SKM-1 (cell line): ENCODE measurements at regions not wholly inside any gene's neighbourhood (a gene's known extent, or its start where the extent isn't known, plus 50 kb on each side); places are given as distances from the start of the nearest gene placed in this dataset.
"Not testable (repeated sequence)": the region's sequence is repeated elsewhere in the genome, so short reads cannot be mapped to it uniquely, and the experiment has no call there.

Source experiments
- DNase-seq: peaks from one replicate; lab custom pipeline; 2025; ENCODE audit not compliant: unreplicated experiment; lab: John Stamatoyannopoulos, UW

DNA sequence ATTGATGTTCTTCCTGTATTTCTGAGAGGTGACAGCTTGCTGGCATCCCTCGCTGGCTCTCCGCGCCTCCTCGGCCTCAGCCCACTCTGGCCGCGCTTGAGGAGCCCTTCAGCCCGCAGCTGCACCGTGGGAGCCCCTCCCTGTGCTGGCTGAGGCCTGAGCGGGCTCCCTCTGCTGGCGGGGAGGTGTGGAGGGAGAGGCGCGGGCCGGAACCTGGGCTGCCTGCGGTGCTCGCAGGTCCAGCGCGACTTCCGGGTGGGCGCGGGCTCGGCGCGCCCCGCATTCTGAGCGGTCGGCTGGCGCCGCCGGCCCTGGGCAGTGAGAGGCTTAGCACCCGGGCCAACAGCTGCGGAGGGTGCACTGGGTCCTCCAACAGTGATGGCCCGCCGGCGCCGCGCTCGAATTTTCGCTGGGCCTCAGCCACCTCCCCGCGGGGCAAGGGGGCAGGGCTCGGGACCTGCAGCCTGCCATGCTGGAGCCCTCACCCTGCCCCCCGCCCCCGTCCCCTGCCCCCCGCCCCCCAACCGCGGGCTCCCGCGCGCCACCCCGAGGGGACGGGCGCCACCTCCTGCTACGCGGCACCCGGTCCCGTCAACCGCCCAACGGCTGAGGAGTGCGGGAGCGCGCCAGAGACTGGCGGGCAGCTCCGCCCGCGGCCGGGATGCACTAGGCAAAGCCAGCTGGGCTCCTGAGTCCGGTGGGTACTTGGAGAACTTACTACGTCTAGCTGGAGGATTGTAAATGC lies 1353.4 kb upstream of the CDH18 start:
- DNase-seq = not testable (repeated sequence)

DNA sequence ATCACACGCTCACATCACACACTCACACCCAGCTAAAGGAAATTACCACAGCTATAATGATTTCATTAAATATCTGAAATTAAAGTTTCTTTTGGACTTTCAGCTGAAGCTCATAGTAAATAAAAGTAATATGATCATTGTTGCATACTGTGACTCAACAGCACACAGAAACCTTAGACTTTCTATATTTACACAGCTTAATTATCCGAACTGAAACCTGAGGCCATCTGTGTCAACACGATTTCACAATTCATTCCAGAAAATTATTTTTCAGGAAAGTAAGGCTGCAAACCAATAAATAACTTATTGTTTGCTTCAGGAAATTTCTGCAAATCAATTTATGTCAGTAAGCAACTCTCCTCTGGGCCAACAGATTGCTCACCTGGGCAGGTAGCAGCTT lies 1352.2 kb upstream of the CDH18 start:
- not testable (repeated sequence) for DNase-seq

DNA sequence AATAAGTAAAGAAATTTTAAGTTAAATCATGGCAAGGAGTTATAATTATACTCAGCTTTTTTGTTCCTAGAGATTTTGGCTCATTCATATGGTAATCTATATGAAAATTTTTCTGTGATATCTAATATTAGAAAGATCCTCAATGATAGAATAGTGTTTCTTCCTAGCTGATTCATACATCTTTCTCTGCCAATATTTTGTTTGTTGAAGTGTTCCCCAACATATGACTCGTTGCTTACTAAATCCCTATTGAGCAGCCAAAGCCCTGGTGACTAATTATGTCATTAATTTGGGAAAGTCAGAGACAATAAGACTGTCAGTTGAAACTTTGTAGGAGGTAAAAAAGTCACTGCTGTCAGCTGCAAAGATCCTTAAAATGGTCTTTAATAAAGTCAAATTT lies 1348.5 kb upstream of the CDH18 start:
- DNase-seq = not testable (repeated sequence)

DNA sequence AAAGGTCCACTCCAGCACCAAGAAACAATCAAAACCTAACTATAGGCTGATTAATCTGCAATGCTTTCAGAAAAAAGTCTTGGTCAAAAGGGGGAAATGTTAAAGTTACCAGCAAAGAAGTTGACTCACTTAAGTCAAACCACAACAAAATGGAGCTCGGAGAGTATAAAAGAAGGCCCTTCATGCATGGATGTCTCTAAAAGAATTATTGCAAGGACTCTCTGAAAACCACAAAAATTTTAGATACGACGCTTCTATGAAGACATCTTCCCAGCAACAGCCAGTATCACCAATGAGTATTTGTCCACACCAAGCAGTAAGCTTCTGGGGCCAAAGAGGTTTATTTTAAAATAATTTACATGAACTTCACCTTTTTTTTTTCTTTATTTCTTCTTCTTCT lies 1327.4 kb upstream of the CDH18 start:
- DNase-seq = not testable (repeated sequence)

DNA sequence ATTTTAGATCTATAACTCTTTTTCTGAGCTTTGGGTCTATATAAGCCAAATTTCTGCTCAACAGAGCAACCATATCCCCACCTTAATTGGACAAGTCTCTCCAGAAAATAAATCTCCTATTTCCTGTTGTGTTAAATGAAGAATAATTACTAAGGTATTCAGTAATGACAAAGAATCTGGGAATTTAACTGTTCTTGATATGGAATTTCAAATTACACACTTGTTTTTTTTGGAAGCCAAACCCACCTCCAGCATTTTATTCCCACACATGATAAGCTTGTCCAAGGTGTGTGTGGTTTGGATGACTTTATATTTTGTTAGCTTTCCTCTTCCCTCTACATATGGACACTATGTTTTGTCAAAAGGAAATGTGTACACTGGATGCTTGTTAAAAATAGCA lies 1313.2 kb upstream of the CDH18 start:
- DNase-seq = not testable (repeated sequence)

DNA sequence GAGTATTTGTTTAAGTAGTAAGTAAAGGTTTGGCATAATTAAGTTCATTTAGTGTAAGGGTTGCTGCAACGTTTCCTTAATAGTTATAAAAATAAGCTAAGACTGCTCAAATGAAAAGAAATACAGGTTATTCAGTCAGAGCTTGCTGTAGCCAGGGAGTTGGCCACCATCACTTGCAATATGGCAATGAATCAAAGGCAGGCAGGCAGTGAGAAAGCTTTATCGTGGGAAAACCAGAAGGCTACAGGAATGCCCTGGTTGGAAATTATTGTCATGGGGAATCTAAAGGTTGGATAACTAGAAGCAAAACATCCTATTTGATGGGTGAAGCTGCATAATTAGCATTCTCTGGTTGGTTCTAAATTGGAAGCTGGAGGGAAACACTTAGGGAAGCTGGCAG lies 1286.4 kb upstream of the CDH18 start:
- not testable (repeated sequence) for DNase-seq

DNA sequence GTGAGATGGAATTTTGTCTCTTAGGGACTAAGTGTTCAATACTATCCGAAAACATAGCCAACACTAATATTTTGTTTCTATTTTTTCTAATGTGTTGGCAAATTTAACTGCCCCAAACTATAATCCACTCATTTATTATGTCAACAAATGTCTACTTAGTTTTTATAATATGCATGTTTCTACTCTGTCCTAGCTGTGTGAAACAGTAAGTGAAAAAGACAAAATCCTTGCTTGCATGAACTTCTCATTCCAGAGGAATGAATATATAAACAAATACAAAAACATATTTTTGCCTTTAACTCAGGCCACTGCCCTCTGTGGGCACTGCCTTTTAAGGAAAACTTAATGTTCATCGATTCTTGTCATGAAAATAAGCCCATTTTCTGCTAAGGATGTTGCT lies 1275.4 kb upstream of the CDH18 start:
- no peak for DNase-seq

DNA sequence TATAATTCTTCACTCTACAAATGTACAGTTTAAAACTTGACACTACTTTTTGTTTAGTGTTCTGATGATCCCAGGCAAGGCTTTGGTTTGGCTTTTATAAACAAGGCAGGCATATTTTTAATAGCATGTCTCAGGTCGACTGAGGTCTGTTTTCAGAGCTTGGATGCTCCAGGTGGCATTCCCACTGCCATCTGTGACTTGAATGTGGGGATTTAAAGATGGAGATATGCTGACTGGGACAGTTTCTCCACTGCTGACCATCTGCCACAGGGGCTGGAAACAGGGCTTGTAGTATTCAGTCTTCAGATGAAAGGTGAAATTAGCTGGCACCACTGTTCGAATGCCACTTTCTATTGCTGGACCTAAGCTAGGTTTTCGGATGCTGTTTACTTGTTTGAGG lies 1266.2 kb upstream of the CDH18 start:
- no peak for DNase-seq

DNA sequence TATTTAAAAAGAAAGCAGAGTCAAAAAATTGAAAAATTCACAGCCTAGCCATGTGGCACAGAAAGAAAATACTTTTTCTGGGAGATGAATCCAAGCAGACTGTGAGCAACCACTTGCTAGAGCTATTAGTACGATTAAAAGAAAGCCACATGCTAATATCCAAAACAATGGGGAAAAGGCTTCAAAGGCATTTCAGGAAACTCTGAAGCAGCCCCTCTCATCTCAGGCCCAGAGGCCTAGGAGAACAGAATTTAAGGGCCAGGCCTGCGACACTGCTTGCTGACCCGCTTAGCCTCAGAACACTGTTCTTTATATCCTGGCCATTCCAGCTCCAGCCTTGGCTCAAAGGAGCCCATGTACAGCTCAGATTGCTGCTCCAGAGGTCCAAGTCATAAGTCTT lies 1257.0 kb upstream of the CDH18 start:
- DNase-seq = no peak

DNA sequence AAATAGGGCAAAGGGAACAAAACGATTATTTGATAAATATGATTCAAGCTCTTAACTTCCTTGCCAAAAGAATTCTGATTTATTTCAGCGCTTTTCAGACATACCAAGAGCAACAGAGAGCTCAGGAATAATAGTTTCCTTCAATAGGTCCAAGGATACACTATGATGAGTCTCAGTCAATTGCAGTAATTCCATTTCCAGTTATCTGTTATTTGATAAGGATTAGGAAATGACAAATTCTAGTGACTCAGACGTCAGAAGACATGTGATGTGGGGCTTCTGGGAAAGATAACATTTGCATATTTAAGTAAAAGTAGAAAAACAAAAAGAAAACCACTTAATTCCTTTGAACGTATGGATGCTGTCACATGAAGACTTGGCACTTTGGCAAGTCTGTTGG lies 1250.8 kb upstream of the CDH18 start:
- DNase-seq = no peak

DNA sequence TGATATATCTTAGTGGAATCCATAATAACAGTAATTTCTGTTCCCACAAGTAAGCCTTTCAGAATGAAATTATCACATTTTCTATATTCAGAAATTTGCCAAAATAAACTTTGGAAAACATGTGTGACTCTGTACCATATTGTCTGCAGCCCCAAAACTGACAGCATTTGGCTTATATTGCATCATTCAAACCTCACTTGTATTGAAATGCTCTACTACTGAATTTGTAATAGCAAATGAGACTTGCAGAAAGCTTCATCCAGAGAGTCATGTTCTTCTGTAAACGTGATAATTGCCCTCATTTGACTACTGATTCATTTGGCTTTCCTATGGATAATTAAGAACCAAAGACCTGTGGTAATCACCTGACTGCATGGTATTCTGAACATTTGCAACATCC lies 1249.5 kb upstream of the CDH18 start:
- no peak for DNase-seq

DNA sequence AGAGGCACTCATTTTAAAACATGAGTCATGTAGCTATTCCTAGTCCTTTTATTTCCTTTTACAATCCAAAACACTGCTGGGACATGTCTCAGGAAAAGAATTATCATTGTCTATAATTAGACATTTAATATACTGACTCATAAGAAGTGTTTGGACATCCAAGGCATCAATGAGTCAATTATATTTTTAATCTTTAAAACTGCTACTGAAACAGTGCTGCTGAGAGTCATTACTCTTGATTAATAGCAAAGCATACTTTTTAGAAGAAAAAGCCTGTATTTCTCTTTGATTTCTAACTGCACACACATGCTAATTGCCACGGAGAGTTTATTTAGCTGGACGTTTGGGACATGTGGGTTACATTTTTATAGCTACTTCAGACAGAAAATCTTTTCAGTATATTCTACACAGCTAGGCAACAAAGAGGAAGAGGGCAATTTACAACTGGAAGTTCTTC lies 1249.0 kb upstream of the CDH18 start:
- DNase-seq = no peak

DNA sequence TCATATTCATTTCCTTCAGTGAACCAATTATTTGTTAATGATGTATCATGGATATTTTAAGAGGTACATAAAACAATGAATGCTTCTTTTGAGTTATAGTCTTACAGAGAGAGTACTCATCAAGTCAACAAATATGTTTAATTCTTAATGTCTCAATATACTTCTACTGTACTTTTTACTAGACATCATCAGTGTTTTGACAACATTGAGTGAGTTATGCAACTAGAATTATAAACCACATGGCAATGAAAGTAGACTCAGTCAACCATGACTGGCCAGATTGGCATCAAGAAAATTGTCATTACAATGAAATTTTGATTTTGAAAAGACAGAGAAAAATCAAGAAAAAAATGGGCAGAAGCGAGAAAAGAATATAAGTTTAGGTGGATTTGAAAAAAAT lies 1248.1 kb upstream of the CDH18 start:
- DNase-seq = no peak

DNA sequence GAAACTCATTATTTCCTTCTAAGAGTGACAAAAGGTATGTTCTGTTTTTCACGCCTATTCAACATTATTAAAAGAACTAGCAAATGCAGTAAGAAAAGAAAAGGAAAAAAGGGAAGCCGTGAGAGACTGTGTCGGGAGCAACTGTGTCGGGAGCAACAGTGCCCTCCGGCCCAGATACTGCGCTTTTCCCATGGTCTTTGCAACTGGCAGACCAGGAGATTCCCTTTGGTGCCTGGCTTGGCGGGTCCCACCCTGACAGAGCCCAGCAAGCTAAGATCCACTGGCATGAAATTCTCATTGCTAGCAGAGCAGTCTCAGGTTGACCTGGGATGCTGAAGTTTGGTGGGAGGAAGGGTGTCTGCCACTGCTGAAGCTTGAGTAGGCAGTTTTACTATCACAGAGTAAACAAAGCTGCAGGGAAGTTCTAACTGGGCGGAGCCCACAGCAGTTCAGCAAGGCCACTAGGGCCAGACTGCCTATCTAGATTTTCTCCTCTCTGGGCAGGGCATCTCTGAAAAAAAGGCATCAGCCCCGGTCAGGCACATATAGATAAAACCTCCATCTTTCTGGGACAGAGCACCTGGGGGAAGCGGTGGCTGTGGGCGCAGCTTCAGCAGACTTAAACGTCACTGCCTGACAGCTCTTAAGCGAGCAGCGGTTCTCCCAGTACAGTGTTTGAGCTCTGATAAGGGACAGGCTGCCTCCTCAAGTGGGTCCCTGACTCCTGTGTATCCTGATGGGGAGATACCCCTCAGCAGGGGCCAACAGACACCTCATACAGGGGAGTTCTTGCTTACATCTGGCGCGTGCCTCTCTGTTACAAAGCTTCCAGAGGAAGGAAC lies 1237.4 kb upstream of the CDH18 start:
- no peak for DNase-seq

DNA sequence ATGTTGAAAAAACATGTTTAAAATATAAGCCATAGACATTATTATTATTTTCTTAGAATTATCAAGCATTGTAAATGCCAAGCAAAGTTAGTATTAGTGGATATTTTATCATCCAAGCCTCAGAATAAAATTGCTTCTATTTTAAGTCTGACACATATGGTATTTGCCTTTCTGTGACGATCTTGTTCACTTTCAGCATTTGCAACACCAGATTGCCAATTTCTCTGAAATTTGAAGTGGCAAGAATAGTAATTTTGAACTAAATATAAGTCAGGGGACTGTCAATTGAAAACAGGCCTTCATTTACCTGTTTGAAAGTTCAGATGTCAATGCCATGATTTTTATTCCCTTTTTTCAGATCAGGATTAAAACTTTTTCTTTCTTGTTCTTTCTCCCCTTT lies 1233.6 kb upstream of the CDH18 start:
- DNase-seq = no peak

DNA sequence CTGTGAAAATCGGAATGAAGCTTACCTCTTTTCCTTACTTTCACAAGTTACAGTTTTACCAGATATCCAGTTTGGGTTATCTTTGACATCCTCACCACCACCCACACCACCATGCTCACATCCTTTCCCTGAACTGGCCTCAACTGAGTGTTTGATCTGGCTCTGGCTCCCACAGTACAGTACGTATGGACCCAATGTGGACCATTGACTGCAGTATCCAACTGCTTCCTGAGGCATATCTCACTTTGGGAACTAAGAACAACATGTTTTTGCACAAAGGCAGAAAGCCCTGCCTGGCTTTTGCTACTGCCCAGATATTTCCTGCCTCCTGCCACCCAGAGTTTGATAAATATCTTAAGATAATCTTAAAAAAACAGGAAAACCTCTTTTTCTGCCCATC lies 1232.0 kb upstream of the CDH18 start:
- no peak for DNase-seq

DNA sequence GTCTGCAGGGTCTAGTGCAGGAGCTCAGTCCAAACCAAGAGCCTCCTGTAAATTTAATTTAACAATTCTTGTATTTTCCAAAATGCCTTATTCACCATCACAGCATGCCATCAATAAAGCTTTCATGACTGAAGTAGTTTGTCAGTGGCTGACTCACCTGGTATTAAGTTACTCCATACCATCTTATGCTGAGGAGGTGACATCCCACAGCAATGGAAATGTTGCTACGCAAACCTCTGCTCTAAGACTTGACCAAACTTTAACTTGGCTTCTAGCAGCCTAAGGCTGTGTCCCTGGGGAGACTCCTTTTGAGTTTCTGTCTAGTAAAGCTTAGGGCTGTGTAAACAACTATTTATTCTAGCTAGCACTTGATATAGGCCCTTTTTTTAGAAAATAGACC lies 1231.3 kb upstream of the CDH18 start:
- no peak for DNase-seq

DNA sequence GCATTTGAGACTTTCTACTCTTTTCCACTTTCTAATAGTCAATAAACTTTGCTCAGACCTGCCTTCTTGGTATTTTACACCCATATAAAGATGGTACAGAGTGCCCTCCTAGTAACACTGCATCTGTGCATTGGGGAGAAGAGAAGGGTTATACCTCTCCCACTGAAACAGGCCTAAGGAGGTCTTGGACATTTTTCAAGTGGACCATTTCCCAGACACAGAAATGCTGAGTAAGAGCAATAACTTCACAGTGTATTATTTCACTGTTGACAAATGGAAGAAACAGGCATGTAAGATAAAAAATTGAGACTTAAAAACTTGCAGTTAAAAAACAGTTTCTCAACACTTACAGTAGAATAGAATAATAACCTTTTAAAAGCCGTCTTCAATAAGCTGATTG lies 1224.0 kb upstream of the CDH18 start:
- no peak for DNase-seq

DNA sequence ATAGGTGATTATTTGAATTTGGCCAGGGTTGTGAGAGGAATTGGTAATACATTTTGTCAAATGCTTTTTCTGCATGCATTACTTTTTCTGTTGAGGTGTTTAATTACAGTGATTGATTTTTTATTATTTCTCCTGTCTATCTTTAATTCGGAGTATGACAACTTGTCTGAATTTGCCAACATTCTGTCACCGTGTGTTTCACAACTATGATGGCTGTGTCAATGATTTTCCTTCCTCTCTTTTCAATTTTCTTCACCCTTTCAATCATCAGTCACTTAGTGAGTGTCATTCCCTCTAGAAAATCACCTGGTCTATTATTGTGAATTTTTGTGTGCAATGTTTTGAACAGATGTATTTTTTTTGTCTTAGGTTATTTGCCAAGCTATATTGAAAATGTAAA lies 1221.4 kb upstream of the CDH18 start:
- DNase-seq = no peak

DNA sequence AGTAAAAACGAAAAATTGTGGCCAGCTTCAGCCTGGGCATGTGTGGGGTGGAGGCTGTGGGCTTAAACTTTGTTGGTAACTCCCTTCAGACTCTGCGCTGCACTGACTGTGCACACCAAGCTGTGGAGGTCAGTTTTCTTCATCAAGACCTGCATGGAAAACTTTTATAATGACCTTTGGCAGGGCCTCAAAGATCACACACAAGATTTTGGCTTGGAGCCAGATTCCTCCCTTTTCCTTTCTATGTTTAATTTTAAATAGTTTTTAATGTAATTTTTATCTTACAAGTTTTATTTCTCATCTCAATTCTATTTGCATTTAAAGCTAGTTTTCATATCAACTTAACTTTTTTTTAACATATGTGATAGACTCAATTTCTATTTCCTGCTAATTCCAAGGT lies 1211.1 kb upstream of the CDH18 start:
- DNase-seq = no peak

DNA sequence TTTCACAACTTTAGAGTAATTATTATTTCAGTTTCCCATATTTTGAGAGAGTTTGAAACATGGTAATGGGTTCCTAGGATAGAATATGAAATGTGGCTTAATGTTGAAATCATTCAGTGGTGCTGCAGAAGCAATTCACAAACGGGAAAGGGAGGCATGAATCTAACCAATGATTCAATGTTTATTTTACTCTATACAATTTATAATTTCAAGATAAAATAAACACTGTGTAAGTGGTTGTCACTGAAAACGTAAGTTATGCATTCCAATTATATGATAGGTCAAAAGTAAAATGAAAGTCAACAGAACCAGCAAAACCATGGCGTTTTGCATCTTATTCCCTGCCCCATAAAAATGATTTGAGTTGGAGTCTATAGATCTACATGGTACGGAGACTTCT lies 1207.1 kb upstream of the CDH18 start:
- DNase-seq = no peak

DNA sequence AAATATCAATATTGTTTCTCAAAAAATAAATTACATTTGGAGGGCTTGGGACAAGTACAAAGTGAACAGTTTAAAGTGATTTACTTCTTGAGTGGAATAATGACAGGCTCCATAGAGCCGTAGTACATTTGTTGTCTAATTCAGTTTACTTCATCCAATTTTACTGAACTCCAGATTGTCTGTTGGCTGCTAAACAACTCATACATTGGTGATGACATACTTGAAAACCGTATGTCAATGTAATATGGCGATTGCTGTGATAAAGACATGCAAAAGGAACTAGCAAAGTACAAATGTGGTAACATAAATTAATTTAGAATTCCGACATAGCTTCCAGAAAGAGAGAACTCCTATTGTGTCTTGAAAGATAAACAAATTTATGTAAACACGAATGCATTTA lies 1197.5 kb upstream of the CDH18 start:
- DNase-seq = no peak
